SK-N-SH (cell line): ENCODE measurements at regions not wholly inside any gene's neighbourhood (a gene's known extent, or its start where the extent isn't known, plus 50 kb on each side); places are given as distances from the start of the nearest gene placed in this dataset.

Experiments
- CTCF ChIA-PET: fragments of 300-600, 350-600 bp; formaldehyde crosslinking; extraction: SDS; loops from one replicate; lab custom pipeline; 2021; lab: Yijun Ruan, JAX
- POLR2A ChIA-PET: fragments of 350-600 bp; sonication (Branson Sonifier 250); formaldehyde crosslinking; extraction: SDS; loops from one replicate; lab custom pipeline; 2020; ENCODE audit warnings: antibody characterized with exemption, inconsistent platforms; lab: Yijun Ruan, JAX
- DNase-seq: peaks from one replicate; pipeline ENCODE4 v3.0.0; 2012
- H2AFZ ChIP-seq: fragments of 200-600 bp; sonication (generic); 2 replicates; pipeline ENCODE4 v1.8.1; 2016; ENCODE audit warnings: antibody characterized with exemption, mild to moderate bottlenecking, low read depth
- H3F3A ChIP-seq: fragments of 200-600 bp; sonication (generic); replicated peaks from 2 replicates; pipeline ENCODE3; 2016; ENCODE audit warnings: antibody characterized with exemption, mild to moderate bottlenecking; ENCODE audit not compliant: insufficient read depth
- H3K27ac ChIP-seq, 2 experiments: fragments of 200-500 bp in 1 of 2; fragments of 200-600 bp in 1 of 2; sonication (Bioruptor generic) in 1 of 2; sonication (generic), shearing (Covaris generic) in 1 of 2; 2 replicates each; pipeline versions ENCODE4 v1.5.1 to v1.6.1; 2014 to 2016; ENCODE audit warnings: low read depth in 2 of 2, inconsistent platforms in 1 of 2, low read length in 1 of 2, mild to moderate bottlenecking in 1 of 2, mixed read lengths in 1 of 2
- H3K27me3 ChIP-seq: fragments of 200-600 bp; sonication (generic), shearing (Covaris generic); 2 replicates; pipeline ENCODE4 v1.6.1; 2016; ENCODE audit warnings: mixed run types; ENCODE audit not compliant: insufficient read depth
- H3K36me3 ChIP-seq, 2 experiments: fragments of 200-500 bp in 1 of 2; fragments of 200-600 bp in 1 of 2; sonication (Bioruptor generic) in 1 of 2; sonication (generic) in 1 of 2; replicated peaks in 1 of 2; 2 replicates each; pipeline versions ENCODE3 to v1.5.1; 2014 to 2016; ENCODE audit warnings: low read length in 1 of 2, mild to moderate bottlenecking in 1 of 2; ENCODE audit not compliant: insufficient read depth in 2 of 2, control insufficient read depth in 1 of 2
- H3K4me1 ChIP-seq, 2 experiments: fragments of 200-500 bp in 1 of 2; fragments of 200-600 bp in 1 of 2; sonication (Bioruptor generic) in 1 of 2; sonication (generic), shearing (Covaris generic) in 1 of 2; 2 replicates each; pipeline versions ENCODE4 v1.5.1 to v1.6.1; 2014 to 2016; ENCODE audit warnings: low read depth in 1 of 2, low read length in 1 of 2, mixed run types in 1 of 2; ENCODE audit not compliant: insufficient read depth in 2 of 2, control insufficient read depth in 1 of 2
- H3K4me2 ChIP-seq: fragments of 200-600 bp; sonication (generic), shearing (Covaris generic); 2 replicates; pipeline ENCODE4 v1.6.1; 2017; ENCODE audit warnings: mixed run types
- H3K4me3 ChIP-seq, 2 experiments: fragments of 200-500 bp in 1 of 2; fragments of 200-600 bp in 1 of 2; sonication (Bioruptor generic) in 1 of 2; sonication (generic), shearing (Covaris generic) in 1 of 2; 2 replicates each; pipeline versions ENCODE4 v1.5.1 to v1.8.1; 2014 to 2016; ENCODE audit warnings: low read depth in 2 of 2, inconsistent platforms in 1 of 2, low read length in 1 of 2, mild to moderate bottlenecking in 1 of 2, mixed read lengths in 1 of 2, moderate library complexity in 1 of 2
- H3K79me2 ChIP-seq: fragments of 200-600 bp; sonication (generic); 2 replicates; pipeline ENCODE4 v1.8.1; 2017; ENCODE audit warnings: mild to moderate bottlenecking; ENCODE audit not compliant: insufficient read depth
- H3K9ac ChIP-seq: fragments of 200-600 bp; sonication (generic); 2 replicates; pipeline ENCODE4 v1.6.1; 2017; ENCODE audit warnings: mixed run types
- H3K9me2 ChIP-seq: fragments of 200-600 bp; sonication (generic); 2 replicates; pipeline ENCODE4 v1.6.1; 2017; ENCODE audit warnings: mixed run types
- H3K9me3 ChIP-seq: fragments of 200-600 bp; sonication (generic); 2 replicates; pipeline ENCODE4 v1.6.1; 2017; ENCODE audit warnings: mixed run types, mild to moderate bottlenecking, moderate library complexity
- H4K20me1 ChIP-seq: fragments of 200-600 bp; sonication (generic); 2 replicates; pipeline ENCODE4 v1.6.1; 2017; ENCODE audit warnings: mild to moderate bottlenecking, mixed run types; ENCODE audit not compliant: insufficient read depth
- EZH2phosphoT487 ChIP-seq: fragments of 200-600 bp; sonication (generic); IDR thresholded peaks from 2 replicates; pipeline ENCODE4 v1.6.1; 2017; ENCODE audit warnings: low read depth, mixed run types, mild to moderate bottlenecking, antibody characterized with exemption, moderate library complexity, borderline replicate concordance
- FOSL2 ChIP-seq: IDR thresholded peaks from 2 replicates; pipeline ENCODE4 v1.4.0; 2012; ENCODE audit warnings: low read depth, mild to moderate bottlenecking, moderate library complexity, borderline replicate concordance
- GABPA ChIP-seq: IDR thresholded peaks from 2 replicates; pipeline ENCODE4 v1.4.0; 2012; ENCODE audit warnings: low read depth, mild to moderate bottlenecking
- JUND ChIP-seq: IDR thresholded peaks from 2 replicates; pipeline ENCODE4 v1.4.0; 2012
- MAX ChIP-seq: IDR thresholded peaks from 2 replicates; pipeline ENCODE4 v1.4.0; 2012; ENCODE audit warnings: low read depth
- MXI1 ChIP-seq: IDR thresholded peaks from 2 replicates; pipeline ENCODE4 v1.6.1; 2012; ENCODE audit warnings: mild to moderate bottlenecking, low read depth, low read length, improper control_type of control experiment
- POLR2AphosphoS5 ChIP-seq: IDR thresholded peaks from 2 replicates; pipeline ENCODE4 v1.6.1; 2012; ENCODE audit warnings: low read depth, low read length
- RAD21 ChIP-seq: IDR thresholded peaks from 2 replicates; pipeline ENCODE4 v1.6.1; 2012; ENCODE audit warnings: mild to moderate bottlenecking, low read length
- RCOR1 ChIP-seq: fragments of 150-350 bp; IDR thresholded peaks from 2 replicates; pipeline ENCODE4 v1.6.1; 2017; ENCODE audit warnings: antibody characterized with exemption, low read length
- RFX5 ChIP-seq: IDR thresholded peaks from 2 replicates; pipeline ENCODE4 v1.6.1; 2012; ENCODE audit warnings: mild to moderate bottlenecking, improper control_type of control experiment, low read length
- RXRA ChIP-seq: IDR thresholded peaks from 2 replicates; pipeline ENCODE4 v1.4.0; 2012; ENCODE audit warnings: low read depth, mild to moderate bottlenecking, borderline replicate concordance
- SMC3 ChIP-seq: IDR thresholded peaks from 2 replicates; pipeline ENCODE4 v1.6.1; 2012; ENCODE audit warnings: low read depth, low read length, improper control_type of control experiment
- ZBTB33 ChIP-seq: IDR thresholded peaks from 2 replicates; pipeline ENCODE4 v1.4.0; 2012; ENCODE audit warnings: low read depth, borderline replicate concordance
- WGBS: methylation state at CpG from one replicate; pipeline ENCODE4 v1.1.6; 2017; ENCODE audit warnings: low lambda C conversion rate; 5-methylcytosine and 5-hydroxymethylcytosine counted together
- TF ChIP-seq, protein P1 (sequence below): fragments of 200-600 bp; sonication (generic); IDR thresholded peaks from 2 replicates; pipeline ENCODE4 v1.6.1; 2017; ENCODE audit warnings: antibody characterized with exemption, mild to moderate bottlenecking, moderate library complexity
- TF ChIP-seq, protein P2 (sequence below): IDR thresholded peaks from 2 replicates; pipeline ENCODE4 v1.6.1; 2012; ENCODE audit warnings: mild to moderate bottlenecking, low read depth, low read length, moderate library complexity

GRCh38 chr2:122216901-122217300 is 461.4 kb downstream of the TSN start:
- H3K27ac ChIP-seq, result no peak overlapping the region
- no peak for DNase-seq
- H3K4me1 ChIP-seq, result no peaks in the 10 kb centered on the region
- H3K9me2 ChIP-seq, result no peaks in the 10 kb centered on the region
- no peaks in the 10 kb centered on the region for H4K20me1 ChIP-seq
- H3K36me3 ChIP-seq, result no peaks in the 10 kb centered on the region
- H3K79me2 ChIP-seq, result no peaks in the 10 kb centered on the region
- no peaks in the 10 kb centered on the region for H3F3A ChIP-seq
- H3K4me2 ChIP-seq, result no peak overlapping the region
- H2AFZ ChIP-seq, result no peak overlapping the region
- ChIA-PET CTCF (no interaction called here), POLR2A (no interaction called here)
- no peak overlapping the region for H3K9ac ChIP-seq
- H3K27me3 ChIP-seq, result no peaks in the 10 kb centered on the region
- H3K9me3 ChIP-seq, result no peaks in the 10 kb centered on the region
- H3K4me3 ChIP-seq, result no peak overlapping the region
- 19% methylated on average over 4 of the region's 4 CpGs for WGBS
- TF ChIP-seq RFX5 (no peak), FOSL2 (no peak), SMC3 (no peak), ZBTB33 (no peak), RAD21 (no peak), GABPA (no peak), MAX (no peak), JUND (no peak), RXRA (no peak), EZH2phosphoT487 (no peak), MXI1 (no peak), POLR2AphosphoS5 (no peak), RCOR1 (no peak)
- TF ChIP-seq, protein P1, sequence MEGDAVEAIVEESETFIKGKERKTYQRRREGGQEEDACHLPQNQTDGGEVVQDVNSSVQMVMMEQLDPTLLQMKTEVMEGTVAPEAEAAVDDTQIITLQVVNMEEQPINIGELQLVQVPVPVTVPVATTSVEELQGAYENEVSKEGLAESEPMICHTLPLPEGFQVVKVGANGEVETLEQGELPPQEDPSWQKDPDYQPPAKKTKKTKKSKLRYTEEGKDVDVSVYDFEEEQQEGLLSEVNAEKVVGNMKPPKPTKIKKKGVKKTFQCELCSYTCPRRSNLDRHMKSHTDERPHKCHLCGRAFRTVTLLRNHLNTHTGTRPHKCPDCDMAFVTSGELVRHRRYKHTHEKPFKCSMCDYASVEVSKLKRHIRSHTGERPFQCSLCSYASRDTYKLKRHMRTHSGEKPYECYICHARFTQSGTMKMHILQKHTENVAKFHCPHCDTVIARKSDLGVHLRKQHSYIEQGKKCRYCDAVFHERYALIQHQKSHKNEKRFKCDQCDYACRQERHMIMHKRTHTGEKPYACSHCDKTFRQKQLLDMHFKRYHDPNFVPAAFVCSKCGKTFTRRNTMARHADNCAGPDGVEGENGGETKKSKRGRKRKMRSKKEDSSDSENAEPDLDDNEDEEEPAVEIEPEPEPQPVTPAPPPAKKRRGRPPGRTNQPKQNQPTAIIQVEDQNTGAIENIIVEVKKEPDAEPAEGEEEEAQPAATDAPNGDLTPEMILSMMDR, result no peak
- TF ChIP-seq, protein P2, sequence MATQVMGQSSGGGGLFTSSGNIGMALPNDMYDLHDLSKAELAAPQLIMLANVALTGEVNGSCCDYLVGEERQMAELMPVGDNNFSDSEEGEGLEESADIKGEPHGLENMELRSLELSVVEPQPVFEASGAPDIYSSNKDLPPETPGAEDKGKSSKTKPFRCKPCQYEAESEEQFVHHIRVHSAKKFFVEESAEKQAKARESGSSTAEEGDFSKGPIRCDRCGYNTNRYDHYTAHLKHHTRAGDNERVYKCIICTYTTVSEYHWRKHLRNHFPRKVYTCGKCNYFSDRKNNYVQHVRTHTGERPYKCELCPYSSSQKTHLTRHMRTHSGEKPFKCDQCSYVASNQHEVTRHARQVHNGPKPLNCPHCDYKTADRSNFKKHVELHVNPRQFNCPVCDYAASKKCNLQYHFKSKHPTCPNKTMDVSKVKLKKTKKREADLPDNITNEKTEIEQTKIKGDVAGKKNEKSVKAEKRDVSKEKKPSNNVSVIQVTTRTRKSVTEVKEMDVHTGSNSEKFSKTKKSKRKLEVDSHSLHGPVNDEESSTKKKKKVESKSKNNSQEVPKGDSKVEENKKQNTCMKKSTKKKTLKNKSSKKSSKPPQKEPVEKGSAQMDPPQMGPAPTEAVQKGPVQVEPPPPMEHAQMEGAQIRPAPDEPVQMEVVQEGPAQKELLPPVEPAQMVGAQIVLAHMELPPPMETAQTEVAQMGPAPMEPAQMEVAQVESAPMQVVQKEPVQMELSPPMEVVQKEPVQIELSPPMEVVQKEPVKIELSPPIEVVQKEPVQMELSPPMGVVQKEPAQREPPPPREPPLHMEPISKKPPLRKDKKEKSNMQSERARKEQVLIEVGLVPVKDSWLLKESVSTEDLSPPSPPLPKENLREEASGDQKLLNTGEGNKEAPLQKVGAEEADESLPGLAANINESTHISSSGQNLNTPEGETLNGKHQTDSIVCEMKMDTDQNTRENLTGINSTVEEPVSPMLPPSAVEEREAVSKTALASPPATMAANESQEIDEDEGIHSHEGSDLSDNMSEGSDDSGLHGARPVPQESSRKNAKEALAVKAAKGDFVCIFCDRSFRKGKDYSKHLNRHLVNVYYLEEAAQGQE, result no peak
